ENCODE measurements at regions not wholly inside any gene's neighbourhood (a gene's known extent, or its start where the extent isn't known, plus 50 kb on each side); places are given as distances from the start of the nearest gene placed in this dataset.

- Histone ChIP-seq H3K36me3 (no peaks in the 10 kb centered on the region), H3K27me3 (no peaks in the 10 kb centered on the region), H3K27ac (no peak overlapping the region), H3K4me3 (no peak overlapping the region), H3K4me1 (no peaks in the 10 kb centered on the region), H3K9me3 (no peaks in the 10 kb centered on the region)
- TF ChIP-seq POLR2A (IDR thresholded peaks at IDR 0.05) (no peak), EP300 (IDR thresholded peaks at IDR 0.05; ENCODE audit: low read depth) (no peak), POLR2AphosphoS5 (IDR thresholded peaks at IDR 0.05) (no peak), CTCF (IDR thresholded peaks at IDR 0.05) (no peak)
- DNase-seq: no peak
- in situ Hi-C loops (cut with MboI; ENCODE audit: low pct_ligation_motif_present in 1 of 4, low pct_unique_long_range_greater_than_20kb in 1 of 4, low sequenced_read_pairs in 3 of 4): no loop called here
- WGBS, 2 donors (ENCODE audit: low coverage in 1 of 2): 80% methylated on average over 7 of the region's 7 CpGs; no CpG with 5 or more reads in 1 of the 2 donors
- intact Hi-C loops (cut with DNase I; ENCODE audit: low total_unique reads): no loop called here
Observed at GRCh38 chr18:46398005-46398404, 259.0 kb downstream of the LOXHD1 start.

- TF ChIP-seq POLR2AphosphoS5 (IDR thresholded peaks at IDR 0.05) (no peak), EP300 (IDR thresholded peaks at IDR 0.05; ENCODE audit: low read depth) (no peak), CTCF (IDR thresholded peaks at IDR 0.05) (no peak), POLR2A (IDR thresholded peaks at IDR 0.05) (no peak)
- no peaks in the 10 kb centered on the region for H3K27me3 ChIP-seq
- H3K36me3 ChIP-seq: no peaks in the 10 kb centered on the region
- in situ Hi-C loops (cut with MboI; ENCODE audit: low pct_ligation_motif_present in 1 of 4, low pct_unique_long_range_greater_than_20kb in 1 of 4, low sequenced_read_pairs in 3 of 4): no loop called here
- DNase-seq: no peak
- H3K27ac ChIP-seq: no peak overlapping the region
- no peak overlapping the region for H3K4me3 ChIP-seq
- WGBS, 2 donors (ENCODE audit: low coverage in 1 of 2): 63% methylated on average over 9 of the region's 9 CpGs; no CpG with 5 or more reads in 1 of the 2 donors
- no peaks in the 10 kb centered on the region for H3K4me1 ChIP-seq
- no peaks in the 10 kb centered on the region for H3K9me3 ChIP-seq
- intact Hi-C loops (cut with DNase I; ENCODE audit: low total_unique reads): no loop called here
Observed at GRCh38 chr18:46398625-46399024, 258.4 kb downstream of the LOXHD1 start.

GRCh38 chr18:46399303-46399702, 257.7 kb downstream of the LOXHD1 start:
- H3K27ac ChIP-seq: no peak overlapping the region
- no peaks in the 10 kb centered on the region for H3K27me3 ChIP-seq
- 38 to 92% methylated on average over 2 to 11 of the region's 11 CpGs for WGBS, 2 donors (ENCODE audit: low coverage in 1 of 2)
- no peaks in the 10 kb centered on the region for H3K9me3 ChIP-seq
- DNase-seq: no peak
- no peaks in the 10 kb centered on the region for H3K4me1 ChIP-seq
- TF ChIP-seq EP300 (IDR thresholded peaks at IDR 0.05; ENCODE audit: low read depth) (no peak), CTCF (IDR thresholded peaks at IDR 0.05) (no peak), POLR2A (IDR thresholded peaks at IDR 0.05) (no peak), POLR2AphosphoS5 (IDR thresholded peaks at IDR 0.05) (no peak)
- H3K4me3 ChIP-seq: no peak overlapping the region
- intact Hi-C loops (cut with DNase I; ENCODE audit: low total_unique reads) (no loop called here), in situ Hi-C loops (cut with MboI; ENCODE audit: low pct_ligation_motif_present in 1 of 4, low pct_unique_long_range_greater_than_20kb in 1 of 4, low sequenced_read_pairs in 3 of 4) (no loop called here)
- H3K36me3 ChIP-seq: no peaks in the 10 kb centered on the region

- H3K36me3 ChIP-seq: no peaks in the 10 kb centered on the region
- no peak for DNase-seq
- no peak for TF ChIP-seq CTCF (IDR thresholded peaks at IDR 0.05)
- no peak for TF ChIP-seq POLR2A (IDR thresholded peaks at IDR 0.05)
- in situ Hi-C loops (cut with MboI; ENCODE audit: low pct_ligation_motif_present in 1 of 4, low pct_unique_long_range_greater_than_20kb in 1 of 4, low sequenced_read_pairs in 3 of 4): no loop called here
- WGBS, 2 donors (ENCODE audit: low coverage in 1 of 2): 83 to 100% methylated on average over 3 to 8 of the region's 8 CpGs
- intact Hi-C loops (cut with DNase I; ENCODE audit: low total_unique reads): no loop called here
- H3K27ac ChIP-seq: no peak overlapping the region
- H3K27me3 ChIP-seq: no peaks in the 10 kb centered on the region
- H3K4me1 ChIP-seq: no peaks in the 10 kb centered on the region
- no peaks in the 10 kb centered on the region for H3K9me3 ChIP-seq
- no peak overlapping the region for H3K4me3 ChIP-seq
Observed at GRCh38 chr18:46400449-46400848, 256.6 kb downstream of the LOXHD1 start.
